ENCODE measurements at regions not wholly inside any gene's neighbourhood (a gene's known extent, or its start where the extent isn't known, plus 50 kb on each side); places are given as distances from the start of the nearest gene placed in this dataset.

DNA sequence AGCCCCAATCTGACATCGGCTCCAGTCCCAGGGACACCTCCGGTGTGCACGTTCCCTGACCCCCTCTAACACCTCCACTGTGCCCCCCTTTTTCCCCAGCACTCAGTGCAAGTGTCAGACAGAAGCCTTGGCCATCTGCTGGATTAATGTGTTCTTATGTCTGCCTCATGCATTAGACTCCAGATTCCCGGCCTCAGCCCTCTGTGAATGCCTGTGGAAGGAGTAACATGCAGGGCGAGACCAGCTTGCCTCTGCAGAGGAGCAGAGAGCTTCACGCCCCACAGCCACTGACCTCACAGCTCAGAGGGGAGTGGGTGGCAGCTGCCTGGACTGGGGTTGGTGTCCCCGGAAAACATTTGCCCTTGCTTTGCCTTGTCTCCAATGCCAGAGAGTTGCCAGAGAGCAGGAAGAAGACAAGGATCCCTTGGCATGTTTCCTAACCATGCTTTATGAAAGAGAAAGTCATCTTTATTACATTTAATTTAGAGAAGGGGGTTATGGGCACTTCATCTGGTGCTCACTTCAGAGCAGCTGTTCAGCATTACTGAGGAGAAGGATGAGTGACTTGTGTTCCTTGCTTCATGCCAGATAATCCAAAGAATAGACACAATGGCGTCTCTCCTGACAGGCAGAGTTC, 91.6 kb upstream of the CXCL12 start:
- POLR2A ChIA-PET, result no interaction called here
- peaks cover 0 to 4% (median 0%) of the 10 kb centered on the region in 5 experiments for H3K9me3 ChIP-seq (ENCODE audit: control extremely low read depth in 1 of 5, control insufficient read depth in 4 of 5, insufficient read depth in 2 of 5, low read depth in 1 of 5, low read length in 4 of 5)
- H3K27me3 ChIP-seq (replicated peaks in 2 of 5; ENCODE audit: control insufficient read depth in 4 of 5, insufficient read depth in 5 of 5, low read length in 4 of 5), result no peaks in the 10 kb centered on the region
- DNase-seq, result no peak
- CTCF ChIA-PET, result interaction anchor here (0.9 kb wide), 1 partner anchor 65 kb away, joined by 3 read pairs; no protein-coding TSS in a partner anchor
- no peak overlapping the region for H3K4me3 ChIP-seq (ENCODE audit: control insufficient read depth in 1 of 7, extremely low read depth in 1 of 7, insufficient read depth in 4 of 7, low read depth in 2 of 7, low read length in 6 of 7)
- no peaks in the 10 kb centered on the region for H3K36me3 ChIP-seq (ENCODE audit: control insufficient read depth in 4 of 4, insufficient read depth in 4 of 4, low read length in 3 of 4)
- WGBS (ENCODE audit: insufficient coverage), result 94% methylated on average over 5 of the region's 8 CpGs
- H3K4me1 ChIP-seq (ENCODE audit: control extremely low read depth in 1 of 4, control insufficient read depth in 4 of 4, insufficient read depth in 4 of 4, low read length in 3 of 4), result no peaks in the 10 kb centered on the region
- H3K27ac ChIP-seq (ENCODE audit: insufficient read depth in 1 of 2, low read depth in 1 of 2, low read length in 2 of 2, poor library complexity in 1 of 2, severe bottlenecking in 2 of 2), result no peak overlapping the region

DNA sequence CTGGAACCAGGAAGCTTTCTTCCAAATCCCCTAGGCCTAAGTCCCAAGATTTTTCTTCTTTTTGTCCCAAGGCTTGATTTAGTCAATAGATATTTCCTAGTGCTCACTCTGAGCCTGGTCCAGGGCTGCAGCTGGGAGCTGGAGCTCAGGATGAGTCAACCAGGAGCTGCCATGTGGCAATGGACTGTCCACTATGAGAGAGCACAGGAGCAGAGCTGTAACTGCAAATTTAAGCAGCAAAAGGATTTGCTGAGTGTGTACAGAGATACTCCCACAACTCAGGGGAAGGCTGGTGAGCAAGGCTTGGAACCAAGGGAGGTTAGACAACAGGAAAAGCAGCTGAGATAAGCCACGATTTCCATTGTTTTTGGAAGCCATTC, 92.1 kb upstream of the CXCL12 start:
- H3K4me1 ChIP-seq (ENCODE audit: control extremely low read depth in 1 of 4, control insufficient read depth in 4 of 4, insufficient read depth in 4 of 4, low read length in 3 of 4), result no peaks in the 10 kb centered on the region
- no peak for DNase-seq
- no peaks in the 10 kb centered on the region for H3K36me3 ChIP-seq (ENCODE audit: control insufficient read depth in 4 of 4, insufficient read depth in 4 of 4, low read length in 3 of 4)
- WGBS (ENCODE audit: insufficient coverage), result 75% methylated on average over 1 of the region's 1 CpG
- ChIA-PET CTCF (interaction anchor here (0.9 kb wide), 1 partner anchor 64 kb away, joined by 3 read pairs; no protein-coding TSS in a partner anchor), POLR2A (no interaction called here)
- H3K27ac ChIP-seq (ENCODE audit: insufficient read depth in 1 of 2, low read depth in 1 of 2, low read length in 2 of 2, poor library complexity in 1 of 2, severe bottlenecking in 2 of 2), result no peak overlapping the region
- H3K4me3 ChIP-seq (ENCODE audit: control insufficient read depth in 1 of 7, extremely low read depth in 1 of 7, insufficient read depth in 4 of 7, low read depth in 2 of 7, low read length in 6 of 7), result no peak overlapping the region
- peaks cover 0 to 4% (median 0%) of the 10 kb centered on the region in 5 experiments for H3K9me3 ChIP-seq (ENCODE audit: control extremely low read depth in 1 of 5, control insufficient read depth in 4 of 5, insufficient read depth in 2 of 5, low read depth in 1 of 5, low read length in 4 of 5)
- H3K27me3 ChIP-seq (replicated peaks in 2 of 5; ENCODE audit: control insufficient read depth in 4 of 5, insufficient read depth in 5 of 5, low read length in 4 of 5), result no peaks in the 10 kb centered on the region

DNA sequence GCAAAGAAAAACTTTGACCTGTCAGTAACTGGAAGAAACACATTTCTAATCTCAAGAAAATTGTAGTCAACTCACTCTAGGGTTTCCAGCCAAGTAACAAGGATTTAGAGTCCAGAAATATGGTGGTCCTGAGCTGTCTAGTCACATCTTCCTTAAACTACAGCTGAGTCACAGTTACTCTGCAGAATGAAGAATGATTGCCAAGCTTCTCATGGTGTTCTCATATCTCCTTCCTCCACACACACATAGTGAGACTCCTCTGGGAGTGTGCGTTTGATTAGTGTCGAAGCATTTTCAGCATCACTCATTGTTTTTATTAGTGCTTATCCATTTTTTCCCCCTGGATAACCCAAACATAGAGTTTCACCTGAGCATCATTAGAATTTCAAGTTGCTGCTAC, 93.1 kb upstream of the CXCL12 start:
- peak; percentile 1 to 33 (median 18) for DNase-seq
- Histone ChIP-seq H3K9me3 (ENCODE audit: control extremely low read depth in 1 of 5, control insufficient read depth in 4 of 5, insufficient read depth in 2 of 5, low read depth in 1 of 5, low read length in 4 of 5) (peaks cover 0 to 7% (median 0%) of the 10 kb centered on the region in 5 experiments), H3K36me3 (ENCODE audit: control insufficient read depth in 4 of 4, insufficient read depth in 4 of 4, low read length in 3 of 4) (no peaks in the 10 kb centered on the region), H3K4me1 (ENCODE audit: control extremely low read depth in 1 of 4, control insufficient read depth in 4 of 4, insufficient read depth in 4 of 4, low read length in 3 of 4) (no peaks in the 10 kb centered on the region), H3K4me3 (ENCODE audit: control insufficient read depth in 1 of 7, extremely low read depth in 1 of 7, insufficient read depth in 4 of 7, low read depth in 2 of 7, low read length in 6 of 7) (no peak overlapping the region), H3K27me3 (replicated peaks in 2 of 5; ENCODE audit: control insufficient read depth in 4 of 5, insufficient read depth in 5 of 5, low read length in 4 of 5) (no peaks in the 10 kb centered on the region), H3K27ac (ENCODE audit: insufficient read depth in 1 of 2, low read depth in 1 of 2, low read length in 2 of 2, poor library complexity in 1 of 2, severe bottlenecking in 2 of 2) (no peak overlapping the region)
- 33% methylated on average over 2 of the region's 2 CpGs for WGBS (ENCODE audit: insufficient coverage)
- ChIA-PET POLR2A (no interaction called here), CTCF (no interaction called here)

DNA sequence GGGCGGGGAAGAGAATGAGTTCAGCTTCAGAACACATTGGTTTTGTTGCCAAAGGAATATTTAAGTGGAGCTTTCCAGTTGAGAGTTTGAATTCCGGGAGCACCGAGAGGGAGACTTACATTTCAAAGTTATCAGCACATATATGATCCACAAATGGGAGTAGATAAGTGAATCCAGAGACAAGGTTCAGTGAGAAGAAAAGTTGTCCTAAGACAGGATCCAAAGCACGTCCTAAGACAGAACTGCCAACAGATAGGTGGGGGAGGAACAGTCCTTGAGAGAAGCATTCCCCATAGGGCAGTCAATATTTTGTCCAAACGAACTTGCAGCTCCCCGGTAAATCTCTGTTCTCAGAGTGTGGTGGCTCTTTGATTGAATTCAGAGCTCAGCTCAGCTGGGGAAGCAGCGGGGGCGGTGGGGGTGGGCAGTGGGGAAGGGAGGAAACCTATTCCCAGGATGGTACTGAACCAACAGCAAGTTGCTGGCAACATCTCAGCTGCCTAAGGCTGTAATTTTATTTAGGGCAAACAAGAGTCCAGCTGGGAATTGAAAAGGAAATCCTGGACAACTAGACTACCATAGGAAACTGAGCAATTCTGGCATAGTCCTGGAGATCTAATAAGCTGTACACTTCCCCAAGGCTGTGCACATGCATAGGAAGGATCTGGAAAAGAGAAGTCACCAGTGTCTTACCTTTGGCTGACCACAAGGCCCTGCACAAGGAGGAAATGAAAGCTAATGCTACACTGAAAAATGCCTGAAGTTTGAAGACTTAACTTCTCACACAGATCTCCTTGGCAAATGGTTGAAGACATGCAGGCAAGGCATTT, 94.2 kb upstream of the CXCL12 start:
- Histone ChIP-seq H3K27ac (ENCODE audit: insufficient read depth in 1 of 2, low read depth in 1 of 2, low read length in 2 of 2, poor library complexity in 1 of 2, severe bottlenecking in 2 of 2) (no peak overlapping the region), H3K4me3 (ENCODE audit: control insufficient read depth in 1 of 7, extremely low read depth in 1 of 7, insufficient read depth in 4 of 7, low read depth in 2 of 7, low read length in 6 of 7) (no peak overlapping the region), H3K4me1 (ENCODE audit: control extremely low read depth in 1 of 4, control insufficient read depth in 4 of 4, insufficient read depth in 4 of 4, low read length in 3 of 4) (no peaks in the 10 kb centered on the region), H3K27me3 (replicated peaks in 2 of 5; ENCODE audit: control insufficient read depth in 4 of 5, insufficient read depth in 5 of 5, low read length in 4 of 5) (no peaks in the 10 kb centered on the region), H3K9me3 (ENCODE audit: control extremely low read depth in 1 of 5, control insufficient read depth in 4 of 5, insufficient read depth in 2 of 5, low read depth in 1 of 5, low read length in 4 of 5) (peaks cover 0 to 7% (median 0%) of the 10 kb centered on the region in 5 experiments), H3K36me3 (ENCODE audit: control insufficient read depth in 4 of 4, insufficient read depth in 4 of 4, low read length in 3 of 4) (no peaks in the 10 kb centered on the region)
- ChIA-PET CTCF (no interaction called here), POLR2A (no interaction called here)
- 95% methylated on average over 4 of the region's 8 CpGs for WGBS (ENCODE audit: insufficient coverage)
- no peak for DNase-seq

DNA sequence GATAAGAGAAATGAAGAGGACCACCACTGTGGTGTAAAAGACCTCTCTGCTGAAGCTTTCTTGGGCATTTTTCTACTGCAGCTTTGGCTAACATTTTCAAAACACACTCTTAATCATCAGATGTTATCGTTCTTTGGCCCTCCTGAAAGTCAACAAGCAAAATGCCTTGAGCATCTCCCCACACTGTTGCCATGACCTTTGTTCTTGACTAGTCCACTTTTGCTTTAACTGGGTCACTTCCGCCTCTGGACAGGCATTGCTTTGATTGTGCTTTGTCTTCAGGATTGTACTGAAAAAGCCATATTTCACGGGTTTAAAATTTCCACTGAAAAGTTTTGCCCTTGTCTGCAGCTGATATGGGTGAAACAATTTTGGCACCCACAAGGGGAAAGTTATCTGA, 107.8 kb upstream of the CXCL12 start:
- H3K4me3 ChIP-seq (ENCODE audit: control insufficient read depth in 1 of 7, extremely low read depth in 1 of 7, insufficient read depth in 4 of 7, low read depth in 2 of 7, low read length in 6 of 7), result no peak overlapping the region
- DNase-seq, result no peak
- no peaks in the 10 kb centered on the region for H3K36me3 ChIP-seq (ENCODE audit: control insufficient read depth in 4 of 4, insufficient read depth in 4 of 4, low read length in 3 of 4)
- peaks cover 0 to 2% (median 0%) of the 10 kb centered on the region in 5 experiments for H3K27me3 ChIP-seq (replicated peaks in 2 of 5; ENCODE audit: control insufficient read depth in 4 of 5, insufficient read depth in 5 of 5, low read length in 4 of 5)
- H3K4me1 ChIP-seq (ENCODE audit: control extremely low read depth in 1 of 4, control insufficient read depth in 4 of 4, insufficient read depth in 4 of 4, low read length in 3 of 4), result no peaks in the 10 kb centered on the region
- H3K27ac ChIP-seq (ENCODE audit: insufficient read depth in 1 of 2, low read depth in 1 of 2, low read length in 2 of 2, poor library complexity in 1 of 2, severe bottlenecking in 2 of 2), result no peak overlapping the region
- ChIA-PET CTCF (no interaction called here), POLR2A (no interaction called here)
- 64% methylated on average over 3 of the region's 3 CpGs for WGBS (ENCODE audit: insufficient coverage)
- H3K9me3 ChIP-seq (ENCODE audit: control extremely low read depth in 1 of 5, control insufficient read depth in 4 of 5, insufficient read depth in 2 of 5, low read depth in 1 of 5, low read length in 4 of 5), result peaks cover 0 to 3% (median 0%) of the 10 kb centered on the region in 5 experiments

DNA sequence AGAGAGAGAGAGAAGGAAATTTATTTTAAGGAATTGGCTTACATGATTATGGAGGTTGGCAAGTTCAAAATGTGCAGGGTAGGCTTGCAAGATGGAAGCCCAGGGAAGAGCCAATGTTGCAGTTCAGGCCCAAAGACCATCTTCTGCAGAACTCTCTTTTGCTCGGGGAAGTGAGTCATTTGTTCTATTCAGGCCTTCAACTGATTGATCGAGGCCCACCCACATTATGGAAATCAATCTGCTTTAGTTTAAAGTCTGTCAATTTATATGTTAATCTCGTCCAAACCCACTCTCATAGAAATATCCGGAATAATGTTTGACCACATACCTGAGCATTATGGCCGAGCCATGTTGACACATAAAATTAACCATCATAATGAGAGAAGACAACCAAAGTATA, 113.3 kb upstream of the CXCL12 start:
- POLR2A ChIA-PET, result no interaction called here
- 0% methylated on average over 1 of the region's 5 CpGs for WGBS (ENCODE audit: insufficient coverage)
- CTCF ChIA-PET, result no interaction called here
- peaks cover 0 to 2% (median 0%) of the 10 kb centered on the region in 5 experiments for H3K27me3 ChIP-seq (replicated peaks in 2 of 5; ENCODE audit: control insufficient read depth in 4 of 5, insufficient read depth in 5 of 5, low read length in 4 of 5)
- no peak overlapping the region for H3K4me3 ChIP-seq (ENCODE audit: control insufficient read depth in 1 of 7, extremely low read depth in 1 of 7, insufficient read depth in 4 of 7, low read depth in 2 of 7, low read length in 6 of 7)
- no peak for DNase-seq
- H3K4me1 ChIP-seq (ENCODE audit: control extremely low read depth in 1 of 4, control insufficient read depth in 4 of 4, insufficient read depth in 4 of 4, low read length in 3 of 4), result no peaks in the 10 kb centered on the region
- no peak overlapping the region for H3K27ac ChIP-seq (ENCODE audit: insufficient read depth in 1 of 2, low read depth in 1 of 2, low read length in 2 of 2, poor library complexity in 1 of 2, severe bottlenecking in 2 of 2)
- peaks cover 0 to 3% (median 0%) of the 10 kb centered on the region in 5 experiments for H3K9me3 ChIP-seq (ENCODE audit: control extremely low read depth in 1 of 5, control insufficient read depth in 4 of 5, insufficient read depth in 2 of 5, low read depth in 1 of 5, low read length in 4 of 5)
- H3K36me3 ChIP-seq (ENCODE audit: control insufficient read depth in 4 of 4, insufficient read depth in 4 of 4, low read length in 3 of 4), result no peaks in the 10 kb centered on the region

DNA sequence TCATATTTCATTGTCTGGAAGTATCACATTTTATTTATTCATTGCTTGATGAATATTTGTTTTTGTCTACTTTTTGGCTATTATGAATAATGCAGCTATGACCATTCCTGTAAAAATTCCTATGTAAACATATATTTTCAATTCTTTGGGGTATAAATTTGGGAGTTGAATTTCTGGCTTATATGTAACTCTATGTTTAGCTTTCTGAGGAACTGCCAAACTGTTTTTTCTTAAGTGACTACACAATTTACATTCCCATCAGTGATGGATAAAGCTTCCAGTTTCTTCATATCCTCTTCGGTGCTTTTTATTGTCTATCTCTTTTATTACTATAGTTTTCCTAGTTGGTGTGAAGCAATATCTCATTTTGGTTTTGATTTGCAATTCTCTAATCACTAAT, 115.6 kb upstream of the CXCL12 start:
- no peaks in the 10 kb centered on the region for H3K4me1 ChIP-seq (ENCODE audit: control extremely low read depth in 1 of 4, control insufficient read depth in 4 of 4, insufficient read depth in 4 of 4, low read length in 3 of 4)
- H3K9me3 ChIP-seq (ENCODE audit: control extremely low read depth in 1 of 5, control insufficient read depth in 4 of 5, insufficient read depth in 2 of 5, low read depth in 1 of 5, low read length in 4 of 5), result no peaks in the 10 kb centered on the region
- WGBS (ENCODE audit: insufficient coverage), result no CpG with 5 or more reads among the region's 1 CpG
- POLR2A ChIA-PET, result no interaction called here
- CTCF ChIA-PET, result no interaction called here
- peaks cover 0 to 2% (median 0%) of the 10 kb centered on the region in 5 experiments for H3K27me3 ChIP-seq (replicated peaks in 2 of 5; ENCODE audit: control insufficient read depth in 4 of 5, insufficient read depth in 5 of 5, low read length in 4 of 5)
- no peak overlapping the region for H3K4me3 ChIP-seq (ENCODE audit: control insufficient read depth in 1 of 7, extremely low read depth in 1 of 7, insufficient read depth in 4 of 7, low read depth in 2 of 7, low read length in 6 of 7)
- no peak overlapping the region for H3K27ac ChIP-seq (ENCODE audit: insufficient read depth in 1 of 2, low read depth in 1 of 2, low read length in 2 of 2, poor library complexity in 1 of 2, severe bottlenecking in 2 of 2)
- H3K36me3 ChIP-seq (ENCODE audit: control insufficient read depth in 4 of 4, insufficient read depth in 4 of 4, low read length in 3 of 4), result no peaks in the 10 kb centered on the region
- DNase-seq, result no peak
